ENCODE measurements at regions not wholly inside any gene's neighbourhood (a gene's known extent, or its start where the extent isn't known, plus 50 kb on each side); places are given as distances from the start of the nearest gene placed in this dataset.

GRCh38 chr20:47960769-47961541 is 175.7 kb upstream of the SULF2 start:
- TF ChIP-seq JUN (CRISPR knock-in tag; IDR thresholded peaks at IDR 0.05) (no peak), CREB1 (CRISPR knock-in tag; IDR thresholded peaks at IDR 0.05) (no peak)
